Inflammatory macrophage treated with lipopolysaccharide for 1 hour (primary cell): ENCODE measurements at regions not wholly inside any gene's neighbourhood (a gene's known extent, or its start where the extent isn't known, plus 50 kb on each side); places are given as distances from the start of the nearest gene placed in this dataset.

Experiments
- DNase-seq, 2 donors: peaks; one replicate each; pipeline ENCODE4 v3.0.0-alpha.2; 2020 to 2022

DNA sequence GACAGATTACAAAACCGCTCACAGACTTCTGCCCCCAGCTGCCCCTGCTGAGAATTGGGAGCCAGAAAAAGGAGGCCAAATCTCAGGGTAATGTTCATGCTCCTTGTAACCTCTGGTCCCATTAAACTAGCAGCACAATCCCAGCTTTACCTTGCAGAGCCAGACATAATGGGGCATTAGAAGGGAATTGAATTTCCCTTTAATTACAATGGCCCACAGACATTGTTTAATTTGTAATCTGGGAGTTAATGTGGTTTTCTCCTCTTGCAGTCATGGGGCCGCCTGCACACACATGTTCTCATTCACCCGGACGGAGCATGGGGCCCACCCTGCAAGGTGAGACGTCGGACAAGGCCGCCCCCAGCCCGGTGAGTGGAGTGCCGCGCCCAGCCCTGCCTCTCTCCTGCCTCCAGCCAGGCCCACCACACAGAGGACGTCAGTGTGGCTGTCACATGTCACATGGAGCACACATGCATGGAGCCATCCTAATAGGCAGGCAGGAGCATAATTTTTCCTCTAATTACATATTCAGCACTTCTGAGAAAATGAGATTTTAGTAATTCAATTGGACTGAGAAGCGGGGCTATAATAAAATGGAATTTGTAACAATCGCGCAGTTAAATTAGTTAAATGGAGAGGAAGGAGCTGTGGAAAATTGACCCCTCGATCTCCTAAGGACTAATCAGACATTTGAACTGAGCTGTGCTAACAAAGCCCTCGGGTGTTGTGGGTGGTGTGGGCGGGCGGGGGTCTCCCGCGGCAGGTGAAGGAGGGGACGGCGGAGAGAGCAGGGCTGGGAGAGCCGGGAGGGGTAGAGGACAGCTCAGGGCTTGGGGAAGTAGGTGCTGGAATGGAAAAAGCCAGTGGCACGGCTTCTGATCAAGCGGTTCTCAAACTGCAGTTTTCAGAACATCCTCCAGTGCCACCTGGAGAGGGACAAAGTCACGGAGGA, 87.7 kb downstream of the ENGASE start:
- no peak for DNase-seq

GRCh38 chr17:79160980-79161636, 86.5 kb downstream of the ENGASE start:
- DNase-seq, result no peak

DNA sequence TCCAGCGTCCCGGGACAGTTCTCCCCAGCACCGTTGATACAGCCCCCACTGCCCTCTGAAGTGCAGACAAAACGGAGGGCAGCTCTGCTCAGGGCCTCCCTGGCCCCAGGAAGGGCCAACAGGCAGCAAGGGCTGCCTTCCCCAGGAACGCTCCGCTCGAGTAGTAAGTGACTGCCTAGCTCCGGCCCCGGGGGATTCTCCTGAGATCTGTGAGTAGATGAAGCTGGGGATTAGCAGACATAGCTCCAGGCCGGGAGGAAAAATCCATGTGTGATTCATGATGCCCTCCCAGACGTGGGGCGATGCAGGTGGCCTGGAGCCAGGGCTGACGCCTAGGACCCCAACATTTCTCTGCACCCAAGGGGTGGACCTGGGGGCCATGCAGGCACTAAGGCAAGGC, 85.3 kb downstream of the ENGASE start:
- no peak for DNase-seq

DNA sequence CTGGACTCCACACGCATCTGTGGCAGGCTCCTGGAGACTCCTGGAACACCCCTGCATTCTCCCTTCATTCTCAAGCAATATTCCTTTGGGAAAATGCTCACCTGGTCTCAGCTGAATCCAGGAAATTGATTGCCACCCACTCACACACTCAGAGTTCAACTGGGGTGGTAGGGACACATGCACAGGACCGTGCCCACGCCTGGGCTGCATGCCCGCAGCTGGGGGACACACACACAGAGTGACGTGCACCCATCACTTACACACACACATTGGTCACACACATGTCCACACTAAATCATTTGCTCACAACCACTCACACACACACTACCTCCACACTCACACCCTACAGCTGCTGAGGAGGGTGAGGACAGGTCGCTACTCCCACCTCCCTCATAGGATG, 84.8 kb downstream of the ENGASE start:
- DNase-seq, result no peak

DNA sequence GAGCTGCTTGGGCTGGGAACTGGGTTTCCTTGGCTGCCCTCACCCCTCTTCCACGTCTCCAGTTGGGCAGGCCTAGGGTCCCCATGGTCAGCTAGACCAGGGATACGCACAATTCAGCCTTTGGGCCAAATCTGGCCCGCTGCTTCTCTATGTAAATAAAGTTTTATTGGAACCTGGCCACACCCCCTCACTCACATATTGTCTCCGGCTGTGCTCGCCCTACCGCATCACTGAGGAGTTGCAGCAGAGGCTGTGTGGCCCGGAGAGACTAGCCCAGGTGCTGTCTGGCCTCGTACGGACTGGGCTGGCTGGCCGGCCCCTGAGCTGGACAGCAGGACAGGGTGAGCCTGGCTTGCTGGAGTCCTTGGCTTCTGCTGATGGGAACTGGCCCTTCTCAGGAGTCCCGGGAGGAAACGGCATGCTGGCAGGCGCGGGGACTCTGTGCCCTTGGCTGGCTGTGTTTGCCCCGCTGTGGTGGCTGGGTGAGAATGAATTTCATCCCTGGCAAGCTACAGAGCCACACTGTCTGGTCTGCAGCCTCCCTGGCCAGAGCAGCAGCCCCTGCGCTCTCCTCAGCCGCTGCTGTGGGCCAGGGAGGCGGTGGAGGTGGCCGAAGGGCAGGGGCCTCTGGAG, 82.0 kb downstream of the ENGASE start:
- DNase-seq, result no peak

DNA sequence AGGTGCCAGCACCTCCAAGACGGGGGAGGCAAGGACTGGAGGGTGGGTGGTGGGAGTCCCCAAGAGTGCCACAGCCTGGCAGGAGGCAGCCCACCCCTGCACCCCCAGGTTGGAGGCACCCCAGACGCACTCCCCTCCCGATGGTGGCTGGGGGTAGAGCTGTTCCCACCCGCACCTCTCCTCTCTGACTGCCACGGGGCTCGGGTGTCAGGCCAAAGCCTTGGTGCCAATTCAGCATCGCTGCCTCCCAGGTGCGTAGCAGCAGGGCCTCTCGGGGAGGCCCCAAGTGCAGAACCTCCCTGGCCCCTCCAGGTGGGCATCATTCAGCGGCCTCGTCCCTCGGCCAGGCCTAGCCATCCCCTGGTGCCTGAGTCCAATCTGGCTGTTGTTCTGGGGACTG, 81.1 kb downstream of the ENGASE start:
- DNase-seq, result no peak

GRCh38 chr17:79154951-79155585, 80.4 kb downstream of the ENGASE start:
- DNase-seq, result no peak

GRCh38 chr17:79154446-79154845, 79.8 kb downstream of the ENGASE start:
- no peak for DNase-seq

DNA sequence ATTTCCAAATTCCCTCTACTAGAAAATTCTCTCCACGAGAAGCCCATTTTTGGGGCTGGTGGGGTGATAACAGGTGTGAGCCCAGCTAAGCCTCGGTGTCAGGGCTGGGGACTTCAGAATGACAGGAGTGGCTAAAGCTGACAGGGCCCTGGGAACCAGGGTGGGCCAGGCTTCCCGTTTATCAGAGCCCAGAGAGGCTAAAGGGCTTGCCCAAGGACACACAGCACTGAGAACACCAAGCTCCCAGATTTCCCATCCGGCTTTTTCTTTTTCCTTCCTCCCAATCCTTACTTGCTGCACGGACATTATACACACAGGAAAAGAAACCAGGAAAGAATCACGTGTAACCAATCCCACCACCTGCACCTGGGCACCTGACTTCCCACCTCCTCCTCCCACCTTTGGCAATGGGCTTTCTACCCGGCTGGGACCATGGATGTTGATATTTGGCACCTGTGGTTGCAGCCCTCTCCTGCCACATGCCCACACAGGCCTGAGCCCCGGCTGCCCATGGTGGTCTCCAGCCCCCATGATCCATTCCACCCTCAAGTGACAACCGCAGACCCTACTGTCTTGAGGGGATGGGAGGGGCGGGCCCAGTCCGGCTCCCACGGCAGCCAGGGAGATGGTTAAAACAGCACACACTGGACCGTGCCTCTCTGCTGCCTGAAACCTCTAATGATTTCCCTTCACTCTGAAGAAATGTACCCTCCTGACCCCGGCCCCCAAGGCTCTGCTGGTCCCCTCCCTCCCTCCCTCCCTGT, 78.9 kb downstream of the ENGASE start:
- no peak for DNase-seq

DNA sequence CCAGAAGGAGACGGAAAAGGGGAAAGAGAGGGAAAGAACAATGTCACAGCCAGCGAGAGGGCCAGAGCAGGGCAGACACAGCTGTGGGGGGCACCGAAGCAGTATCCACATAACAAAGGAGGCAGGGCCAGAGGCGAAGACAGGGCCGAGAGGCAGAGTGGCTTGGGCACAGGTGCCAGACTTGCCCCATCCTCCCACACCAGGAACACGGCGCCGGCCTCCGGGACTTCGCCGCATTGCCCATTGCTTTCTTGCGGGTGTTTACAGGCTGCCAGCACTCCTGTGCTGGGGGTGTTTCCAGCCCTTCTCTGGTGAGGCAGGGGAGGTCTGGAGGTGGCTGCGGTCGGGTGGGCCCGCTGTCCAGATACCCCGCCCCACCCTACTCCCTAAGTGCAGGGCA, 78.0 kb downstream of the ENGASE start:
- no peak for DNase-seq

- no peak for DNase-seq
Measured at GRCh38 chr17:79152110-79152509, 77.5 kb downstream of the ENGASE start.

DNA sequence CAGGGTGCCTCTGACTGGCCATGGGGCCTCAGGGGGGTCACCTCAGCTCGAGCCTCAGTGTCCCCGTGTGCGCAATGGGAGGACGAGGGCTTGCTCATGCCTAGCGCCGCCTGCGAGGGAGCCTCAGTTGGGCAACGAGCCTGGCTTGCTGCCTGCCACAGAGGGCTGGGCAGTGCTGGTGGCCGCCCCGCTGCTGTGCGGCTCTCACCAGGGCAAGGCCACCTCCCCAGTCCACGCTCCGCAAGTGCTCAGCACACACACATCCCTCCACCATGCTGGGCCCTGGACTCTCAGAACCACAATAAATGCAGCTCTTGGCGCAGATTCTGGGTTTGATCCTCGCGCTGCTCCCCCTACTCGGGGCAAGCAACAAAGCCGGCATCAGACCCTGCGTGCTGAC, 76.2 kb downstream of the ENGASE start:
- no peak for DNase-seq

DNA sequence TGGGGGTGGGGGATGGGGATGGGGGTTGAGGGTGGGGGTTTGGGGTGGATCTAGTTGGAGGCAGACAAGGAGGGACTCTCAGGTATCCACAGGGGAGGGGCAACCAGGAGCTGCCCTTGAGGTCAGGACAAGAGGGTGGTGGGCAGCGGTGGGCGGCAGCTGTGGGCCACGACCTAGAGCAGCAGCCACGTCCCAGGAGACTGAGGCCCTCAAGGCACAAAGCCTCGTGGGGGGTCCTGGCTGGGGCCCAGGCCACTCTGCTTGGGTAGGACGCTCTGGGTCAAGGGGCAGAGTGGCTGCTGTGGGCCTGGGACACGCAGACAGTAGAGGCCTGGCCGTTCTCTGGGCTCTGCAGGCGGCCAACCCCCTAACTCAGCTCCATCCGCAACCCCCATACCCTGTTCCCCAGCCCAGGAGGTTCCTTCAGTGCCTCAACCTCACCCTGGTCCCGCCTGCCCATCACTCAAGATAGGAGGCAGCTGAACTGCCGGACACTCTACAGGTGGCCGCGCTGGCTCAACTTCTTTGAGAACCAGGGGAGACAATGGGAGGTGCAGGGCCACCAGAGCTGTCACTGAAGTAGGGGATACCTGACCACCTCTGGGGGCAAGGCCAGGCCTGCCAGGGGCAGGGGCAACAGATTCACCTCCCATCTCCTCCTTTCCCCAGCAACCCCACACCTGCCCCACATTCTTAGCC, 75.6 kb downstream of the ENGASE start:
- DNase-seq, result no peak

GRCh38 chr17:79148584-79148983, 74.0 kb downstream of the ENGASE start:
- no peak for DNase-seq

- no peak for DNase-seq
Measured at GRCh38 chr17:79147746-79148506, 73.3 kb downstream of the ENGASE start.

DNA sequence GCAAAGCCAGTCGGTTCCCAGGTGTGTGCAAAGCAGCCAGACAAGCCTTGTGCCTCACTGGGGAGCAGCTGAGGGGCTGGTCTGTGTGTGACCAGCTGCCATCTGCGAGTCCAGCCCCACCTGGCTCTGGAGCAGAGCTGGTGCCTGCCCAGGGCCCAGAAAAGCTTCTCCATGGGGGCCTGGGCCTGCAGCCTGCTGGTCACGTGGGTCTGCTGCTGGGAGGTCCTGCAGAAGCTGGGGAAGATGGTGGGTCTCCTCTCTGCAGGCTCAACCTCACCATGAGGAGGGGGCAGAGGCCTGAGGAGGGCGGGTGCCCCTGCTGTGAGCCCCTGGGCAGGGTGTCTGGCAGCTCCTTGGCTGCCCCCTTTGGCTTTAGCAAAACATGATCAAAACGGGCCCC, 71.9 kb downstream of the ENGASE start:
- DNase-seq, result no peak

DNA sequence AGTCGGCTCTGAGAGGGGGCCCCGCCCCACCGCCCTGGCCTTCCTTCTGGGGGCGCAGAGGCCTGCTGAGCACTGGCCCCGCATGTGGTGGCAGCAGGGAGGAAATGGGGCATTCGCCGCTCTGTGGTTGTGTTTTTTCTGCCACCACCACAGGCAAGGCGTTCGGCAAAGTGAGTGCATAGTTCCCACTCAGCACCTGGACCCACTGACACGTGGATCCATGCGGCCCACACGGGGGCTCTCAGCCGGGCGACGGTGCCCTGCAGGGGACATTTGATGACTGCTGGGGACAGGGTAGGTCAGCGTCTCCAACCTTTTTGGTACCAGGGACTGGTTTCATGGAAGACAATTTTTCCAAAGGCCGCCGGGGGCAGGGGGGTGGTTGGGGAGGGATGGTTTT, 70.9 kb downstream of the ENGASE start:
- no peak for DNase-seq

- no peak for DNase-seq
Measured at GRCh38 chr17:79144133-79144532, 69.5 kb downstream of the ENGASE start.

DNA sequence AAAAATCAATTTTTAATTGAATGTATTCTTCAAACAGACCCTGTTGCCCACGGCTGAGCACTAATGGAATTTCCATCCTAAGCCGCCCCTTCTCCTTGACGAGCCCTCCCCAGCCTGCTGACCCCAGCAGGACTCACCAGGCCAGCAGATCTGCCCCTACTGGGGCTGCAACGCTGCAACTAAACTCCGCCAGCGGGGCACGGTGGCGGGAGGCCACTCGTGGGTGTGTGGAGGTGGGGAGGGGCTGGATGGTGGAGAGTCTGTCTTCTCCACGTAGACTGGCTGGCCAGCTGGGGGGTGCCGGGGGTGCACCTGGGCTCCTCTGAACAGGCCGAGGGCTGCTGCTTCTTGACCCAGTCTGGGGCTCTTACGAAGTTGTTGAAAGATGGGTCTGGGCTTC, 67.8 kb downstream of the ENGASE start:
- no peak for DNase-seq

GRCh38 chr17:79141578-79142355, 67.1 kb downstream of the ENGASE start:
- DNase-seq, result no peak
